ENCODE measurements at regions not wholly inside any gene's neighbourhood (a gene's known extent, or its start where the extent isn't known, plus 50 kb on each side); places are given as distances from the start of the nearest gene placed in this dataset.
"Not testable (repeated sequence)": the region's sequence is repeated elsewhere in the genome, so short reads cannot be mapped to it uniquely, and the experiment has no call there.

GRCh38 chr21:10021462-10021861, 499.9 kb upstream of the TPTE start:
- H3K4me1 Mint-ChIP-seq (ENCODE audit: low read depth); H3K36me3 Mint-ChIP-seq (ENCODE audit: low read depth); H3K4me3 Mint-ChIP-seq; H3K27ac Mint-ChIP-seq; DNase-seq (ENCODE audit: low spot score); H3K27me3 Mint-ChIP-seq (ENCODE audit: low read depth): not testable (repeated sequence)
- H3K9me3 Mint-ChIP-seq: peaks cover 25% of the 10 kb centered on the region

- peaks cover 14% of the 10 kb centered on the region for H3K9me3 Mint-ChIP-seq
- not testable (repeated sequence) for H3K27me3 Mint-ChIP-seq (ENCODE audit: low read depth); DNase-seq (ENCODE audit: low spot score); H3K4me3 Mint-ChIP-seq; H3K27ac Mint-ChIP-seq; H3K36me3 Mint-ChIP-seq (ENCODE audit: low read depth); H3K4me1 Mint-ChIP-seq (ENCODE audit: low read depth)
Observed at GRCh38 chr21:10022745-10023144, 498.6 kb upstream of the TPTE start.
